WTC11 (cell line): ENCODE measurements at regions not wholly inside any gene's neighbourhood (a gene's known extent, or its start where the extent isn't known, plus 50 kb on each side); places are given as distances from the start of the nearest gene placed in this dataset.

Experiments
- CBFB ChIP-seq: sonication (generic); formaldehyde crosslinking; IDR thresholded peaks from 2 replicates; pipeline ENCODE4 v1.8.1; 2022; ENCODE audit warnings: mild to moderate bottlenecking, low read depth, missing genetic modification reagents
- JUN ChIP-seq: sonication (generic); formaldehyde crosslinking; IDR thresholded peaks from 2 replicates; pipeline ENCODE4 v1.8.0; 2023; ENCODE audit warnings: mild to moderate bottlenecking, missing genetic modification reagents
- SMAD4 ChIP-seq: sonication (generic); formaldehyde crosslinking; IDR thresholded peaks from 2 replicates; pipeline ENCODE4 v1.8.0; 2022; ENCODE audit warnings: mild to moderate bottlenecking, missing genetic modification reagents
- TF ChIP-seq, protein P1 (sequence below): fragments of 200-600 bp; IDR thresholded peaks from 2 replicates; pipeline ENCODE4 v1.8.0; 2022; ENCODE audit warnings: antibody characterized with exemption
- TF ChIP-seq, protein P2 (sequence below): sonication (generic); formaldehyde crosslinking; IDR thresholded peaks from 2 replicates; pipeline ENCODE4 v1.8.1; 2023; ENCODE audit warnings: mild to moderate bottlenecking, missing genetic modification reagents, moderate library complexity
- TF ChIP-seq, protein P3 (sequence below): sonication (generic); formaldehyde crosslinking; IDR thresholded peaks from 2 replicates; pipeline ENCODE4 v1.8.0; 2023; ENCODE audit warnings: missing genetic modification reagents, mild to moderate bottlenecking, borderline replicate concordance
- TF ChIP-seq, protein P4 (sequence below): sonication (generic); formaldehyde crosslinking; IDR thresholded peaks from 2 replicates; pipeline ENCODE4 v1.8.0; 2022; ENCODE audit warnings: mild to moderate bottlenecking, missing genetic modification reagents
- TF ChIP-seq, protein P5 (sequence below): sonication (generic); formaldehyde crosslinking; IDR thresholded peaks from 2 replicates; pipeline ENCODE4 v1.8.0; 2022; ENCODE audit warnings: mild to moderate bottlenecking, missing genetic modification reagents

DNA sequence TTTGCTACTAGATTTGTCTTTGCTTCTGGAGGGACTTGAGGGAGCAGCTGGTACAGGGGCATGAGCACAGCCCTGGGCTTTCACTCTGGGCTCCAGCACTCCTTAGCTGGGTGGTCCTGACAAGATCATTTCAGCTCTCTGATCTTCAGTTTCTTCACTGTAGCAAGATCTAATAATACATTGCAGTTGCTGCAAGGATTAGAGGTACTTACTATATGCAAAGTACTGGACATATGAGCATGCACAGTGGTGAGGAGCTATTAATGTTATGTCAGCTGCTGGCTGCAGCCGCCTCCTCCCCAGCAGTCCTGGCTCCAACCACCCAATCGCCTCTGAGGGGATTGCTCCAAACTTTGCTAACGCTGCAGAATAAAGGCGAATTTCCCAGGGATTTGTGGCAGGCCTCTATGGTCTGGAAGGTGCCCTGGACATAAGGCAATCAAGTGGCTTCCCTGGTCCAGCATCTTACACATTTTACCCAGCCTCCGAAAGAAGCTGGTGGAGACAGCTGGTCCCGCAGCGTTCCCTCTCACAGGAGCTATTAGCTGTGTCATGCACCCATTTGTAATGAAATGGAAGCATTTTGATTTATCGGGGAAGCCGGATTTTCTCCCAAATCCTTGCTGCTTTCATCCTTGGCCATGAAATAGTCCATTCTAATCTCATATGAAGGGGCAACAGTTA lies 96.7 kb downstream of the RHOB start:
- TF ChIP-seq, protein P1, sequence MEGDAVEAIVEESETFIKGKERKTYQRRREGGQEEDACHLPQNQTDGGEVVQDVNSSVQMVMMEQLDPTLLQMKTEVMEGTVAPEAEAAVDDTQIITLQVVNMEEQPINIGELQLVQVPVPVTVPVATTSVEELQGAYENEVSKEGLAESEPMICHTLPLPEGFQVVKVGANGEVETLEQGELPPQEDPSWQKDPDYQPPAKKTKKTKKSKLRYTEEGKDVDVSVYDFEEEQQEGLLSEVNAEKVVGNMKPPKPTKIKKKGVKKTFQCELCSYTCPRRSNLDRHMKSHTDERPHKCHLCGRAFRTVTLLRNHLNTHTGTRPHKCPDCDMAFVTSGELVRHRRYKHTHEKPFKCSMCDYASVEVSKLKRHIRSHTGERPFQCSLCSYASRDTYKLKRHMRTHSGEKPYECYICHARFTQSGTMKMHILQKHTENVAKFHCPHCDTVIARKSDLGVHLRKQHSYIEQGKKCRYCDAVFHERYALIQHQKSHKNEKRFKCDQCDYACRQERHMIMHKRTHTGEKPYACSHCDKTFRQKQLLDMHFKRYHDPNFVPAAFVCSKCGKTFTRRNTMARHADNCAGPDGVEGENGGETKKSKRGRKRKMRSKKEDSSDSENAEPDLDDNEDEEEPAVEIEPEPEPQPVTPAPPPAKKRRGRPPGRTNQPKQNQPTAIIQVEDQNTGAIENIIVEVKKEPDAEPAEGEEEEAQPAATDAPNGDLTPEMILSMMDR, result no peak
- TF ChIP-seq, protein P2, sequence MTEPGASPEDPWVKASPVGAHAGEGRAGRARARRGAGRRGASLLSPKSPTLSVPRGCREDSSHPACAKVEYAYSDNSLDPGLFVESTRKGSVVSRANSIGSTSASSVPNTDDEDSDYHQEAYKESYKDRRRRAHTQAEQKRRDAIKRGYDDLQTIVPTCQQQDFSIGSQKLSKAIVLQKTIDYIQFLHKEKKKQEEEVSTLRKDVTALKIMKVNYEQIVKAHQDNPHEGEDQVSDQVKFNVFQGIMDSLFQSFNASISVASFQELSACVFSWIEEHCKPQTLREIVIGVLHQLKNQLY (CRISPR knock-in tag), result no peak
- TF ChIP-seq CBFB (CRISPR knock-in tag), result no peak
- TF ChIP-seq, protein P3, sequence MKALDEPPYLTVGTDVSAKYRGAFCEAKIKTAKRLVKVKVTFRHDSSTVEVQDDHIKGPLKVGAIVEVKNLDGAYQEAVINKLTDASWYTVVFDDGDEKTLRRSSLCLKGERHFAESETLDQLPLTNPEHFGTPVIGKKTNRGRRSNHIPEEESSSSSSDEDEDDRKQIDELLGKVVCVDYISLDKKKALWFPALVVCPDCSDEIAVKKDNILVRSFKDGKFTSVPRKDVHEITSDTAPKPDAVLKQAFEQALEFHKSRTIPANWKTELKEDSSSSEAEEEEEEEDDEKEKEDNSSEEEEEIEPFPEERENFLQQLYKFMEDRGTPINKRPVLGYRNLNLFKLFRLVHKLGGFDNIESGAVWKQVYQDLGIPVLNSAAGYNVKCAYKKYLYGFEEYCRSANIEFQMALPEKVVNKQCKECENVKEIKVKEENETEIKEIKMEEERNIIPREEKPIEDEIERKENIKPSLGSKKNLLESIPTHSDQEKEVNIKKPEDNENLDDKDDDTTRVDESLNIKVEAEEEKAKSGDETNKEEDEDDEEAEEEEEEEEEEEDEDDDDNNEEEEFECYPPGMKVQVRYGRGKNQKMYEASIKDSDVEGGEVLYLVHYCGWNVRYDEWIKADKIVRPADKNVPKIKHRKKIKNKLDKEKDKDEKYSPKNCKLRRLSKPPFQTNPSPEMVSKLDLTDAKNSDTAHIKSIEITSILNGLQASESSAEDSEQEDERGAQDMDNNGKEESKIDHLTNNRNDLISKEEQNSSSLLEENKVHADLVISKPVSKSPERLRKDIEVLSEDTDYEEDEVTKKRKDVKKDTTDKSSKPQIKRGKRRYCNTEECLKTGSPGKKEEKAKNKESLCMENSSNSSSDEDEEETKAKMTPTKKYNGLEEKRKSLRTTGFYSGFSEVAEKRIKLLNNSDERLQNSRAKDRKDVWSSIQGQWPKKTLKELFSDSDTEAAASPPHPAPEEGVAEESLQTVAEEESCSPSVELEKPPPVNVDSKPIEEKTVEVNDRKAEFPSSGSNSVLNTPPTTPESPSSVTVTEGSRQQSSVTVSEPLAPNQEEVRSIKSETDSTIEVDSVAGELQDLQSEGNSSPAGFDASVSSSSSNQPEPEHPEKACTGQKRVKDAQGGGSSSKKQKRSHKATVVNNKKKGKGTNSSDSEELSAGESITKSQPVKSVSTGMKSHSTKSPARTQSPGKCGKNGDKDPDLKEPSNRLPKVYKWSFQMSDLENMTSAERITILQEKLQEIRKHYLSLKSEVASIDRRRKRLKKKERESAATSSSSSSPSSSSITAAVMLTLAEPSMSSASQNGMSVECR (CRISPR knock-in tag), result no peak
- TF ChIP-seq JUN (CRISPR knock-in tag), result no peak
- no peak for TF ChIP-seq SMAD4 (CRISPR knock-in tag)
- TF ChIP-seq, protein P4, sequence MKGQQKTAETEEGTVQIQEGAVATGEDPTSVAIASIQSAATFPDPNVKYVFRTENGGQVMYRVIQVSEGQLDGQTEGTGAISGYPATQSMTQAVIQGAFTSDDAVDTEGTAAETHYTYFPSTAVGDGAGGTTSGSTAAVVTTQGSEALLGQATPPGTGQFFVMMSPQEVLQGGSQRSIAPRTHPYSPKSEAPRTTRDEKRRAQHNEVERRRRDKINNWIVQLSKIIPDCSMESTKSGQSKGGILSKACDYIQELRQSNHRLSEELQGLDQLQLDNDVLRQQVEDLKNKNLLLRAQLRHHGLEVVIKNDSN, result no peak
- TF ChIP-seq, protein P5, sequence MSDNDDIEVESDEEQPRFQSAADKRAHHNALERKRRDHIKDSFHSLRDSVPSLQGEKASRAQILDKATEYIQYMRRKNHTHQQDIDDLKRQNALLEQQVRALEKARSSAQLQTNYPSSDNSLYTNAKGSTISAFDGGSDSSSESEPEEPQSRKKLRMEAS, result no peak
